VCaP (cell line): ENCODE measurements at regions not wholly inside any gene's neighbourhood (a gene's known extent, or its start where the extent isn't known, plus 50 kb on each side); places are given as distances from the start of the nearest gene placed in this dataset.

Experiments used
- H3K27ac ChIP-seq: fragments of 450-650 bp; 2 replicates; pipeline ENCODE4 v1.5.1; 2017
- TF ChIP-seq, protein P1 (sequence below): fragments of 450-650 bp; conservative IDR thresholded peaks from 2 replicates; pipeline ENCODE4 v1.5.1; 2017; ENCODE audit warnings: mild to moderate bottlenecking, moderate library complexity

DNA sequence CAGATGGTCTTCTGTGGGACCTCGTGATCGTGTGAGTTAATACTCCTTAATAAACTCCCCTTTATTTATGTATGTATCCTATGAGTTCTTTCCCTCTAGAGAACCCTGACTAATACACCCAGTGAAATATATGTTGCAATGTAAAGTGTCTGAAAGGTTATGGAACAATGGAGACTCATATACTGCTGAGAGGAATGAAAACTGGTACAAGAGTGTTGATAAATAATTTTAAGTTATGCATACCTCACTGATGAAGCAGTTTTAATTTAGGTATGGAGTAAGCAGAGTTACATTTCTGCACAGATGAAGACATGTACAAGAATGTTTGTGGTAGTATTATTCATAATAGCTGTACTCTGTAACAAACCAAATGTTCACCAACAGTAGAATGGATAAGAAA is 438.3 kb downstream of the TAF11L14 start:
- H3K27ac ChIP-seq, result no peak overlapping the region
- TF ChIP-seq, protein P1, sequence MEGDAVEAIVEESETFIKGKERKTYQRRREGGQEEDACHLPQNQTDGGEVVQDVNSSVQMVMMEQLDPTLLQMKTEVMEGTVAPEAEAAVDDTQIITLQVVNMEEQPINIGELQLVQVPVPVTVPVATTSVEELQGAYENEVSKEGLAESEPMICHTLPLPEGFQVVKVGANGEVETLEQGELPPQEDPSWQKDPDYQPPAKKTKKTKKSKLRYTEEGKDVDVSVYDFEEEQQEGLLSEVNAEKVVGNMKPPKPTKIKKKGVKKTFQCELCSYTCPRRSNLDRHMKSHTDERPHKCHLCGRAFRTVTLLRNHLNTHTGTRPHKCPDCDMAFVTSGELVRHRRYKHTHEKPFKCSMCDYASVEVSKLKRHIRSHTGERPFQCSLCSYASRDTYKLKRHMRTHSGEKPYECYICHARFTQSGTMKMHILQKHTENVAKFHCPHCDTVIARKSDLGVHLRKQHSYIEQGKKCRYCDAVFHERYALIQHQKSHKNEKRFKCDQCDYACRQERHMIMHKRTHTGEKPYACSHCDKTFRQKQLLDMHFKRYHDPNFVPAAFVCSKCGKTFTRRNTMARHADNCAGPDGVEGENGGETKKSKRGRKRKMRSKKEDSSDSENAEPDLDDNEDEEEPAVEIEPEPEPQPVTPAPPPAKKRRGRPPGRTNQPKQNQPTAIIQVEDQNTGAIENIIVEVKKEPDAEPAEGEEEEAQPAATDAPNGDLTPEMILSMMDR, result no peak

DNA sequence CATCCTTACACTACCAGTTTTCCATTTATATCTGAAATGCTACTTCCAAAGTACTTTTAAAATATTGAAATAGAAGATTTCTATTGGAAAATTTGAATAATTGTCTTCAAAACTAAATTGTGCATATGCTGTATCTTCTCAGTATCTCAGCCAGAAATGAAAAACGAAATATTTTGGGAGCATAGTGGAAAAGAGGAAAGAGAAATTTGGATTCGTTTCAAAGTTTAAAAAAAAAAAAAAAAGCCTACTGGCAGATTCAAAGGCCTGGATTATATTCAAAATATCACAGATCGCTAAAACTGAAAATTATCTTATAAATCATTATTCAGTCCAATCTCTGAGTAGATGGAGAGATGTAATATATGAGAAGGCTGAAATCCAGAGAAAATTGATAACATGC is 440.7 kb downstream of the TAF11L14 start:
- TF ChIP-seq, protein P1, result no peak
- no peak overlapping the region for H3K27ac ChIP-seq

DNA sequence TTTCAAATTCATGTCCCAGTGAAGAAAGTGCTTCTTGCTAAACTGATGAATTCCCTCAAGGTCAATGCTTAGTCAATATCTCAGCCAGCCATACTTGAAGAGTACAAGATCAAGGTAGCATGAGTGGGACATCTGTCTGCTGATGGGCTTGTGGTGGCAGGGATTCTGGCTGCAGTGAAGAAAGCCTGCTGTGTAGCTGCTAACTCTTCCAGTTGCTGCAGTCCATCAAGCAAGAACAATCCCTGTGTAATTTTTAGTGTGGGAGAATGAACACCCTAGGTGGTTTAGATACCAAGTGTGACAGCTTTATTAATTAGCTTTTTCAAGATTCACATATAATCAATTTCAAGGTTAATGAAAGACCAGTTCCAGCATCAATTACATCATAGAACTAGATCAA is 443.9 kb downstream of the TAF11L14 start:
- H3K27ac ChIP-seq, result no peak overlapping the region
- TF ChIP-seq, protein P1, result no peak

DNA sequence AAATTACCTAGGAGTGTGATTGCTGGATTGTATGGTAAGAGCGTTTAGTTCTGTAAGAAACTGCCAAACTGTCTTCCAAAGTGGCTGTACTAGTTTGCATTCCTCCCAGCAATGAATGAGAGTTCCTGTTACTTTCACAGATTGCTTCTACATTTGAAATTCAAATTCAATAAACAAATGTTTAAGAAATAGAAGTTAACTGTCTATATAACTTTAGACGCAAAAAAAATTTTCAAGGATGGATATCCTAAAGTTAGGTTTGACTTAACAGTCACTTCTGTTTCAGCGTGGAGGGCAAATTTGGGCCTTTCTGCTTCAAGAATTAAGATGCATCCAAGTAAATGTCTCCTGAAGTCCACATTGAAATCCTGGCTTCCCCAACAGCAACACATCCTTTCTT is 445.6 kb downstream of the TAF11L14 start:
- no peak overlapping the region for H3K27ac ChIP-seq
- TF ChIP-seq, protein P1, result no peak

DNA sequence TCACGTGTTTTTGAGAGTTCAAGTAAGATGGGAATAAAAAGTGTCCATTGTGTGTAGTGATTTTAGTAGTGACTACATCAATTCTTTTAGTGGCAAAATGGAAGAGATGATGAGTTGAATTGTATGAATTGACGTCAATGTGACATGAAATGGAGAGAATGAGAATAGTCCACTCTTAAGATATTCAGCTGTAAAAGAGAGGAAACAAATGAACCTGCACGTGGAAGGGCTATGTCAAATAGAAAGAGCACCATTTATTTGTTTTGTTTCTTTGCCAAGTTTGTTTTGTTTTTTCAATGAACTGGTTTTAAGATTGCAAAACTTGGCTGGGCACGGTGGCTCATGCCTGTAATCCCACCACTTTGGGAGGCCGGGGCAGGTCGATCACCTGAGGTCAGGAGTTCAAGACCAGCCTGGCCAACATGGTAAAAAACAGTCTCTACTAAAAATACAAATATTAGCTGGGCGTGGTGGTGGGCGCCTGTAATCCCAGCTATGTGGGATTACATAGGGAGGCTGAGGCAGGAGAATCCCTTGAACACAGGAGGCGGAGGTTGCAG is 453.8 kb downstream of the TAF11L14 start:
- TF ChIP-seq, protein P1, result no peak

DNA sequence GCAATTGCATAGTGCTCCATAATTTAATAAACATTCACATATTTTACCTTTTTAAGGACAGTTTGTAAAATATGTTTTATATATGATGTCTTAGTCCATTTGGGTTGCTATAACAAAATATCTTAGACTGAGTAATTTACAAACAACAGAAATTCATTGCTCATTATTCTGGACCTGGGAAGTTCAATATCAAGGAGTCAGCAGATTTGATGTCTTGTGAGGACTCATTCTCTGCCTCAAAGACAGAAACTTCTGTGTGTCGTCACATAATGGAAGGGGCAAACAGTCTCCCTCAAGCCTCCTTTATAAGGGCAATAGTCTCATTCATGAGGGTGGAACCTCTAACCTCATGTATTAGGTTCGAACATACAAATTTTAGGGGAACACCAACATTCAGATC is 455.9 kb downstream of the TAF11L14 start:
- TF ChIP-seq, protein P1, result no peak
- no peak overlapping the region for H3K27ac ChIP-seq

More for the DNA sequence above, 453.8 kb downstream of the TAF11L14 start:
- no peak overlapping the region for H3K27ac ChIP-seq

DNA sequence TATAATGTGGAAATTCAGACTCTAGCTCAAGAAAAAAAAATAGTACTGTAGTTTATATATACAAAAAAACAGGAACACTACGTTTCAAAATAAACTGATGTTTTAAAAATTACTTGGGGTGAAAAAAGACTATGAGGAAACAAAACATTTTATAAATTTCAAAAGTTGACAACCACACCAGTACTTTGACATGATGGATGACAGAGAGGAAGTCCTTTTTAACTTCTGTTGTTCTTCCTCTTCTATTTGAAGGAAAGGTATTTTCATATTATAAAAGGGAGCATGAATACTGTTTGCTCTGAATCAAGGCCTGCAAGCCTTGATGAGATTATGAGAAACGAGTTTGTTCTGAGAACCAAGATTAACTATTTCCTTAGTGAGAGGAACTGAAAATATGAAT is 456.9 kb downstream of the TAF11L14 start:
- no peak overlapping the region for H3K27ac ChIP-seq
- TF ChIP-seq, protein P1, result no peak
